Psoas muscle (tissue), 7 donors: ENCODE measurements at regions not wholly inside any gene's neighbourhood (a gene's known extent, or its start where the extent isn't known, plus 50 kb on each side); places are given as distances from the start of the nearest gene placed in this dataset.

ENCODE experiments used
- ATAC-seq, 4 donors: fragments of 200-7000 bp; cut with Tn5 transposase; one replicate each; pipeline ENCODE4 v1.9.1; 2020; ENCODE audit warnings: moderate library complexity in 3 of 4, mild to moderate bottlenecking in 2 of 4
- DNase-seq, 2 donors: peaks; one replicate each; pipeline ENCODE4 v3.0.0-alpha.2; 2020
- H3K27ac ChIP-seq: fragments of 200-600 bp; one replicate; pipeline ENCODE4 v1.8.0; 2022
- H3K27me3 ChIP-seq, 3 donors: fragments of 200-600 bp in 1 of 3; one replicate each; pipeline versions ENCODE4 v1.6.1 to v1.8.0; 2013 to 2022; ENCODE audit warnings: low read length in 2 of 3, mild to moderate bottlenecking in 2 of 3, moderate library complexity in 1 of 3; ENCODE audit not compliant: insufficient read depth in 3 of 3
- H3K36me3 ChIP-seq, 2 donors: fragments of 200-600 bp in 1 of 2; one replicate each; pipeline versions ENCODE4 v1.6.1 to v1.8.0; 2013 to 2022; ENCODE audit warnings: low read depth in 1 of 2, mild to moderate bottlenecking in 1 of 2, moderate library complexity in 1 of 2; ENCODE audit not compliant: insufficient read depth in 1 of 2
- H3K4me1 ChIP-seq: fragments of 200-600 bp; one replicate; pipeline ENCODE4 v1.8.0; 2022
- H3K4me3 ChIP-seq: fragments of 200-600 bp; one replicate; pipeline ENCODE4 v1.8.0; 2022; ENCODE audit warnings: mild to moderate bottlenecking
- H3K9me3 ChIP-seq: fragments of 200-600 bp; one replicate; pipeline ENCODE4 v1.8.0; 2022
- WGBS, 3 donors: extraction: QIAGEN DNeasy Blood & Tissue Kit; methylation state at CpG; one replicate each; pipeline versions ENCODE4 v1.1.6 to v1.1.7; 2013; 5-methylcytosine and 5-hydroxymethylcytosine counted together
- intact Hi-C, 2 donors: fragments of 100-400 bp; cut with DNase I; formaldehyde crosslinking; loops; one replicate each; pipeline versions ENCODE4 v1.11.0 to v1.14.2; 2022
- TF ChIP-seq, protein P1 (sequence below): fragments of 200-600 bp; IDR thresholded peaks from one replicate; pipeline ENCODE4 v1.8.0; 2022; ENCODE audit warnings: antibody characterized with exemption
- donor health status: healthy with polysubstance abuse.
- donor health status: DM: no; HTN: no; CAD: no; lungs with moderate emphysema.
- donor health status: Bipolar disorder and iron deficiency.
- donor health status: healthy.
- donor health status: DM: yes; HTN: yes; CAD: no.
- donor health status: DM: no; HTN: no; CAD: no.
- donor health status: DM: yes; HTN: yes; CAD: no.

- Histone ChIP-seq H3K27ac (no peak overlapping the region), H3K4me1 (no peaks in the 10 kb centered on the region), H3K4me3 (no peak overlapping the region), H3K36me3 (no peaks in the 10 kb centered on the region), H3K9me3 (peaks cover 3% of the 10 kb centered on the region), H3K27me3 (no peaks in the 10 kb centered on the region)
- DNase-seq: no peak
- intact Hi-C loops: no loop called here
- peak in 1 of 4 donors; percentile 30 for ATAC-seq
- TF ChIP-seq, protein P1, sequence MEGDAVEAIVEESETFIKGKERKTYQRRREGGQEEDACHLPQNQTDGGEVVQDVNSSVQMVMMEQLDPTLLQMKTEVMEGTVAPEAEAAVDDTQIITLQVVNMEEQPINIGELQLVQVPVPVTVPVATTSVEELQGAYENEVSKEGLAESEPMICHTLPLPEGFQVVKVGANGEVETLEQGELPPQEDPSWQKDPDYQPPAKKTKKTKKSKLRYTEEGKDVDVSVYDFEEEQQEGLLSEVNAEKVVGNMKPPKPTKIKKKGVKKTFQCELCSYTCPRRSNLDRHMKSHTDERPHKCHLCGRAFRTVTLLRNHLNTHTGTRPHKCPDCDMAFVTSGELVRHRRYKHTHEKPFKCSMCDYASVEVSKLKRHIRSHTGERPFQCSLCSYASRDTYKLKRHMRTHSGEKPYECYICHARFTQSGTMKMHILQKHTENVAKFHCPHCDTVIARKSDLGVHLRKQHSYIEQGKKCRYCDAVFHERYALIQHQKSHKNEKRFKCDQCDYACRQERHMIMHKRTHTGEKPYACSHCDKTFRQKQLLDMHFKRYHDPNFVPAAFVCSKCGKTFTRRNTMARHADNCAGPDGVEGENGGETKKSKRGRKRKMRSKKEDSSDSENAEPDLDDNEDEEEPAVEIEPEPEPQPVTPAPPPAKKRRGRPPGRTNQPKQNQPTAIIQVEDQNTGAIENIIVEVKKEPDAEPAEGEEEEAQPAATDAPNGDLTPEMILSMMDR: no peak
These were observed 163.0 kb upstream of the HNMT start for GRCh38 chr2:137801228-137801627.

GRCh38 chr2:137802038-137802437 is 162.2 kb upstream of the HNMT start:
- H3K4me3 ChIP-seq: no peak overlapping the region
- no peaks in the 10 kb centered on the region for H3K36me3 ChIP-seq
- H3K4me1 ChIP-seq: no peaks in the 10 kb centered on the region
- ATAC-seq: peak in 1 of 4 donors; percentile 55
- 68 to 71% (median 69%) methylated on average over 1 of the region's 1 CpG for WGBS, 3 donors
- peak; percentile 17 to 46 for DNase-seq
- H3K9me3 ChIP-seq: peaks cover 3% of the 10 kb centered on the region
- TF ChIP-seq, protein P1: no peak
- H3K27ac ChIP-seq: no peak overlapping the region
- H3K27me3 ChIP-seq: no peaks in the 10 kb centered on the region
- intact Hi-C loops: no loop called here

DNA sequence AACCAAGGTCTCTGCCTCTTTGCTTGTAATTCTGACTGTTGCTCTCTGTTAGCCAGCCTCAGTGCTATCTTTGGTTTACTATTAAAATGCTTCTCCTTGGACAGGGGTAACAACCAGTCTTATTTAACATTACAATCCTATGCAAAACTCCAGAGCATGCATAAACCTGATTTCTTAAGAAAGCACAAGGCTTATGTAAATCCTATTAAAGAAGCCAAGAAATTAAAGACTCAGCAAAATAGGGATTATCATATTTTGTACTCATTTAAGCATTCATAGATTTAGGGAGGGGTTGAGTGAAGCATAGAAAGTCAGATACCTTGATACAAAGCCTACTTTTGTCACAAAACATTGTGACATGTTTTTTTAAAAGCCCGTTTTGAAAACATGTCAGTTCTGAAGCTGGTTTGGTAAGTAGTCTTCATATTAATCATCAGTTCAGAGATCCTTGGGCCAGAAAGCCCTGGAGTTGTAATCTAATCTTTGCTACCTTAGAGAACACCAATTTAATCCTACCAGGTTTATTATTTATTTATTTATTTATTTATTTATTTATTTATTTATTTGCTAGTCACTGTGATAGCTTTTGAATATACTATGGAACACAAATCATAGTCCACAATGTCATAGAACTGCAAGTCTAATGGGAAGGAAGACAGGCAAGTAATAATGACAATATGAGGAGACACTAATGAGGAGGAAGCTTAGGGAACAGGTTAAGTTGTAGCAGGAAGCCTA is 158.0 kb upstream of the HNMT start:
- DNase-seq: no peak
- H3K4me3 ChIP-seq: no peak overlapping the region
- H3K36me3 ChIP-seq: no peaks in the 10 kb centered on the region
- WGBS, 3 donors: 0 to 42% (median 33%) methylated on average over 1 of the region's 1 CpG
- H3K9me3 ChIP-seq: peaks cover 3% of the 10 kb centered on the region
- H3K27ac ChIP-seq: no peak overlapping the region
- H3K27me3 ChIP-seq: no peaks in the 10 kb centered on the region
- no peaks in the 10 kb centered on the region for H3K4me1 ChIP-seq
- no peak for ATAC-seq
- TF ChIP-seq, protein P1: no peak
- intact Hi-C loops: no loop called here

DNA sequence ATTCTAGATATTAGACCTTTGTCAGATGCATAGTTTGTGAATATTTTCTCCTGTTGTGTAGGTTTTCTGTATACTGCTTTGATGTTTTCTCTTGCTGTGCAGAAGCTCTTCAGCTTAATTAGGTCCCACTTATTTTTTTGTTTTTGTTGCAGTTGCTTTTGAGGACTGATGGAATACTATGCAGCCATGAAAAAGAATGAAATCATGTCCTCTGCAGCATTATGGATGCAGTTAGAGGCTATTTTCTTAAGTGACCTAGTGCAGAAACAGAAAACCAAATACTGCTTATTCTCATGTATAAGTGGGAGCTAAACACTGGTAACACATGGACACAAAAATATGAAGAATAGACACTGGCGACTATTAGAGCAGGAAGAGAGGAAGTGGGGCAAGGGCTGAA is 155.0 kb upstream of the HNMT start:
- no peak overlapping the region for H3K4me3 ChIP-seq
- no peaks in the 10 kb centered on the region for H3K36me3 ChIP-seq
- 88 to 93% (median 92%) methylated on average over 1 of the region's 1 CpG for WGBS, 3 donors
- no peaks in the 10 kb centered on the region for H3K27me3 ChIP-seq
- no peak for DNase-seq
- TF ChIP-seq, protein P1: no peak
- H3K9me3 ChIP-seq: no peaks in the 10 kb centered on the region
- no peak overlapping the region for H3K27ac ChIP-seq
- no peak for ATAC-seq
- intact Hi-C loops: no loop called here
- no peaks in the 10 kb centered on the region for H3K4me1 ChIP-seq

DNA sequence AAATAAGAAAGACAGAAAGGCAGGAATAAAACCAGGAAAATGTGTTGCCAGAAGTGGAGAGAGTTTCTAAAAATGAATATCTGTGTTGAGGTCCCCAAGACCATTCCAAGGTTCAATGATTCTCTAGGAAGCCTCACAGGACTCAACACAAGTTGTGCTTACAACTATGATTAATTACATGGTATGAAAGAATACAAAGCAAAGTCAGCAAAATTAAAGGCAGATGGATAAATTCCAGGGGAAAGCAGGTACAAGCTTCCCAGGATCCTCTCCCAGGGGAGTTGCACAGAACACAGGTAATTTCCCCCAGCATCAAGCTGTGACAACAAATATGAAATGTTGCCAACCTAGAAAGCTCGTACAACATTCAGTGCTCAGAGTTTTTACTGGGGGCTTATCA is 154.4 kb upstream of the HNMT start:
- 71 to 74% (median 73%) methylated on average over 1 of the region's 1 CpG for WGBS, 3 donors
- TF ChIP-seq, protein P1: no peak
- ATAC-seq (no peak), DNase-seq (no peak)
- no peaks in the 10 kb centered on the region for H3K9me3 ChIP-seq
- no peaks in the 10 kb centered on the region for H3K4me1 ChIP-seq
- H3K4me3 ChIP-seq: no peak overlapping the region
- no peak overlapping the region for H3K27ac ChIP-seq
- H3K36me3 ChIP-seq: no peaks in the 10 kb centered on the region
- intact Hi-C loops: no loop called here
- no peaks in the 10 kb centered on the region for H3K27me3 ChIP-seq
